ENCODE measurements at regions not wholly inside any gene's neighbourhood (a gene's known extent, or its start where the extent isn't known, plus 50 kb on each side); places are given as distances from the start of the nearest gene placed in this dataset.

DNA sequence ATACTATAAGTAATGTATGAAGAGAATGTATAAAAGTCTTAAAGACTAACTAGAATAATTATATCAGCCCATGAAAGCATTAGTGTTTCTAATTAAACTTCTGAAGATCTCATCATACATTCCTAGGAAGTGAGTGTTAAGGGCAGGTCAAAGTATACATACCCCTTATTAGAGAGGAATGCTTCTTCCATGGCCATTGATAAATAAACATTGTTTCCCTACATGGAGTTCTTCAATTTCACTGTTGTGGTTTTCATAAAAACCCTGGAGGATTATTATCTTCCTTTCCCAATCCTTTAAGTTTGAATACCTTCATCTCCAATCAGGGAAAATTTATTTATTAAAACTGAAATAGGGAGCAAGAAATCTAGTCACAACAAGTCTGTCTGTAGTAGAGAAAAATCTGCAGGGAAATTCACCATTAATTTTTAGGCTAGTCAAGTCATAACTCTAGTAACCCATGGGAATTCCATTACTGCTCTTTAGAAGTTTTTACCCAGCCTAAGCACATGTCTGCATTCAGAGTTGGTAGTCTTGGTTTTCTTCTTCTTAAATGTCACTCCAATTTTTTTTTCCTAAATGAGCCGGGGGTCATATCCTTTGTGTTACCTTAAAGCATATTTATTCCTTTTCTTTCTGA lies 147.0 kb downstream of the TNFSF18 start:
- Histone ChIP-seq H3K36me3 (replicated peaks; ENCODE audit: insufficient read depth, low read depth) (no peaks in the 10 kb centered on the region), H3K4me2 (no peak overlapping the region), H3K9me2 (replicated peaks; ENCODE audit: insufficient read depth) (no peaks in the 10 kb centered on the region), H2AFZ (no peak overlapping the region), H3K79me2 (no peaks in the 10 kb centered on the region), H4K20me1 (ENCODE audit: insufficient read depth, poor library complexity, severe bottlenecking) (no peaks in the 10 kb centered on the region), H3K4me3 (no peak overlapping the region), H3K27ac (no peak overlapping the region), H3K4me1 (ENCODE audit: insufficient read depth) (no peaks in the 10 kb centered on the region), H3K27me3 (no peaks in the 10 kb centered on the region), H3K9me3 (ENCODE audit: low read depth) (no peaks in the 10 kb centered on the region)
- no peak for DNase-seq (ENCODE audit: low spot score)
- TF ChIP-seq EZH2 (IDR thresholded peaks at IDR 0.05; ENCODE audit: borderline replicate concordance) (no peak), EZH2phosphoT487 (IDR thresholded peaks at IDR 0.05; ENCODE audit: low read depth, severe bottlenecking, unreplicated experiment) (no peak)
- TF ChIP-seq, protein P1, sequence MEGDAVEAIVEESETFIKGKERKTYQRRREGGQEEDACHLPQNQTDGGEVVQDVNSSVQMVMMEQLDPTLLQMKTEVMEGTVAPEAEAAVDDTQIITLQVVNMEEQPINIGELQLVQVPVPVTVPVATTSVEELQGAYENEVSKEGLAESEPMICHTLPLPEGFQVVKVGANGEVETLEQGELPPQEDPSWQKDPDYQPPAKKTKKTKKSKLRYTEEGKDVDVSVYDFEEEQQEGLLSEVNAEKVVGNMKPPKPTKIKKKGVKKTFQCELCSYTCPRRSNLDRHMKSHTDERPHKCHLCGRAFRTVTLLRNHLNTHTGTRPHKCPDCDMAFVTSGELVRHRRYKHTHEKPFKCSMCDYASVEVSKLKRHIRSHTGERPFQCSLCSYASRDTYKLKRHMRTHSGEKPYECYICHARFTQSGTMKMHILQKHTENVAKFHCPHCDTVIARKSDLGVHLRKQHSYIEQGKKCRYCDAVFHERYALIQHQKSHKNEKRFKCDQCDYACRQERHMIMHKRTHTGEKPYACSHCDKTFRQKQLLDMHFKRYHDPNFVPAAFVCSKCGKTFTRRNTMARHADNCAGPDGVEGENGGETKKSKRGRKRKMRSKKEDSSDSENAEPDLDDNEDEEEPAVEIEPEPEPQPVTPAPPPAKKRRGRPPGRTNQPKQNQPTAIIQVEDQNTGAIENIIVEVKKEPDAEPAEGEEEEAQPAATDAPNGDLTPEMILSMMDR (IDR thresholded peaks at IDR 0.05; ENCODE audit: poor library complexity) = no peak
- WGBS (ENCODE audit: low lambda C conversion rate, missing lambda C conversion rate) = 88% methylated on average over 1 of the region's 1 CpG

DNA sequence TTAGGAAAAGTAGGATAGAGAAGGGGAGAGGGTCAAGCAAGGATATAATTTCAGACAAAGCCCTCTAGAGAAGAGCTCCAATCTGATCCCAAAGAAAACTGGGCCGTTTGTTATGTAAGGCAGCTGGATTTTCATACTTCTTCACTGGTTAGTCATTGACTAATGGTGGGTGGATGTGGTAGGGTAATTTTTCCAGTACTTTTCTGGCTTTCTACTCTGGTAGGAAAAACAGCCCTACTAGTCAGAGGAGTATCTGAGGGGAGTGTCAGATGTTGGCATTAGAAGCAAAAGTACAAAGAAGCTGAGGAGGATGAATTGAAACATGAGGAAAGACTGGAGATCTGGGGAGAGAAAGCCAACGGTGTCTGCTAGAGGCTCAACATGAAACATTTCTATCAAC lies 145.3 kb downstream of the TNFSF18 start:
- DNase-seq (ENCODE audit: low spot score) = no peak
- Histone ChIP-seq H4K20me1 (ENCODE audit: insufficient read depth, poor library complexity, severe bottlenecking) (no peaks in the 10 kb centered on the region), H3K27ac (no peak overlapping the region), H3K4me2 (no peak overlapping the region), H3K9me3 (ENCODE audit: low read depth) (no peaks in the 10 kb centered on the region), H3K79me2 (no peaks in the 10 kb centered on the region), H3K4me3 (no peak overlapping the region), H3K4me1 (ENCODE audit: insufficient read depth) (no peaks in the 10 kb centered on the region), H2AFZ (no peak overlapping the region), H3K27me3 (no peaks in the 10 kb centered on the region), H3K9me2 (replicated peaks; ENCODE audit: insufficient read depth) (no peaks in the 10 kb centered on the region), H3K36me3 (replicated peaks; ENCODE audit: insufficient read depth, low read depth) (no peaks in the 10 kb centered on the region)
- TF ChIP-seq EZH2phosphoT487 (IDR thresholded peaks at IDR 0.05; ENCODE audit: low read depth, severe bottlenecking, unreplicated experiment) (no peak), EZH2 (IDR thresholded peaks at IDR 0.05; ENCODE audit: borderline replicate concordance) (no peak)
- TF ChIP-seq, protein P1 (IDR thresholded peaks at IDR 0.05; ENCODE audit: poor library complexity) = no peak
- WGBS (ENCODE audit: low lambda C conversion rate, missing lambda C conversion rate) = 86% methylated on average over 2 of the region's 2 CpGs

DNA sequence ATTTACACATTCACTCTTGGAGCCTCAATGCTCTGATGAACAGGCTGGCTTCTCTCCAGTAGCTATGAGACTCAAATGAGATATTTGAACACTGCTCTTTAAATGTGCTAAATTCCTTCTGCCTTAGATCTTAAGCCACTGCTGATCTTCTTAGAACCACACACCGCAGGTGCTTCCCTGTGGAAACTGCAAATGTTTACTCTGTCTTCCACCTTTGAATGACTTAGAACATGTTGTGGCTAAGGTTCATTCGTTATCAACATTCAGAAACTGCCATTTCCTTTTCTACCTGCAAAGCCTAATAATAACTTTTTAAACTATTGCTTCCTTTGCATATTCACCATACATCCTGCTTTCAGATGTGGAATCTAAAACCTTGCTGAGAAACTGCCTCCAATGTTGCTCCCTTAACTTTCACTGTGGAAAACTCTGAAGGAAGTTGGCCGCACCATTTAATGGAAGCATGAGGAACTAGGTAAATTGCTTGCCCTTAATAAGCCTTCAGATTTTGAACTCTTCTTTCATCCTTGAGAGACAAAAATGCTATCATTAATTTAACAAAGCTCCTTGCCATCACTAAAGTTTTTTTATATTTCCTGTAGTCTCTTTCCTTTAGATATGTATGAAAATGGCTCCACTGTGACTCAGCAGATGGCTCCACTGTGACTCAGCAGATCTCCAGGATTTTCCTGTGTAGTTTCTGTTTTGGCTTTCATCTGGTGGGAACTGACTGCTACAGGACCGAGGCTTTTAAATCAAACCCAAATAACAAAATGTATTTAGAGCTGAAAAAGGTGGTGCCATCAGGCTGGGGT lies 143.8 kb downstream of the TNFSF18 start:
- TF ChIP-seq EZH2 (IDR thresholded peaks at IDR 0.05; ENCODE audit: borderline replicate concordance) (no peak), EZH2phosphoT487 (IDR thresholded peaks at IDR 0.05; ENCODE audit: low read depth, severe bottlenecking, unreplicated experiment) (no peak)
- TF ChIP-seq, protein P1 (IDR thresholded peaks at IDR 0.05; ENCODE audit: poor library complexity) = no peak
- no peaks in the 10 kb centered on the region for H3K36me3 ChIP-seq (replicated peaks; ENCODE audit: insufficient read depth, low read depth)
- H4K20me1 ChIP-seq (ENCODE audit: insufficient read depth, poor library complexity, severe bottlenecking) = no peaks in the 10 kb centered on the region
- no peaks in the 10 kb centered on the region for H3K27me3 ChIP-seq
- DNase-seq (ENCODE audit: low spot score) = peak; percentile 43
- no peaks in the 10 kb centered on the region for H3K9me3 ChIP-seq (ENCODE audit: low read depth)
- 58% methylated on average over 4 of the region's 4 CpGs for WGBS (ENCODE audit: low lambda C conversion rate, missing lambda C conversion rate)
- peak overlapping the region; percentile 27 for H3K4me2 ChIP-seq
- H3K4me1 ChIP-seq (ENCODE audit: insufficient read depth) = no peaks in the 10 kb centered on the region
- H3K9me2 ChIP-seq (replicated peaks; ENCODE audit: insufficient read depth) = no peaks in the 10 kb centered on the region
- H3K79me2 ChIP-seq = no peaks in the 10 kb centered on the region
- H2AFZ ChIP-seq = no peak overlapping the region
- H3K27ac ChIP-seq = peak overlapping the region; percentile 51
- no peak overlapping the region for H3K4me3 ChIP-seq
